Esophagus muscularis mucosa (tissue), 3 donors: ENCODE measurements at regions not wholly inside any gene's neighbourhood (a gene's known extent, or its start where the extent isn't known, plus 50 kb on each side); places are given as distances from the start of the nearest gene placed in this dataset.

Experiments
- POLR2A ChIP-seq: fragments of 450-650 bp; IDR thresholded peaks from one replicate; pipeline ENCODE4 v1.6.1; 2017; ENCODE audit warnings: antibody characterized with exemption, moderate library complexity, mild to moderate bottlenecking, low read depth
- POLR2AphosphoS5 ChIP-seq, 2 donors: sonication (generic); formaldehyde crosslinking; IDR thresholded peaks; one replicate each; pipeline ENCODE4 v1.6.1; 2017; ENCODE audit warnings: antibody characterized with exemption in 2 of 2
- TF ChIP-seq, protein P1 (sequence below), 3 experiments: fragments of 200-600 bp in 2 of 3; fragments of 450-650 bp in 1 of 3; sonication (generic) in 2 of 3; IDR thresholded peaks; one replicate each; pipeline ENCODE4 v1.5.1; 2017 to 2019; ENCODE audit warnings: antibody characterized with exemption in 3 of 3, mild to moderate bottlenecking in 2 of 3, moderate library complexity in 1 of 3

GRCh38 chr7:46100521-46100920, 179.4 kb upstream of the IGFBP3 start:
- TF ChIP-seq, protein P1, sequence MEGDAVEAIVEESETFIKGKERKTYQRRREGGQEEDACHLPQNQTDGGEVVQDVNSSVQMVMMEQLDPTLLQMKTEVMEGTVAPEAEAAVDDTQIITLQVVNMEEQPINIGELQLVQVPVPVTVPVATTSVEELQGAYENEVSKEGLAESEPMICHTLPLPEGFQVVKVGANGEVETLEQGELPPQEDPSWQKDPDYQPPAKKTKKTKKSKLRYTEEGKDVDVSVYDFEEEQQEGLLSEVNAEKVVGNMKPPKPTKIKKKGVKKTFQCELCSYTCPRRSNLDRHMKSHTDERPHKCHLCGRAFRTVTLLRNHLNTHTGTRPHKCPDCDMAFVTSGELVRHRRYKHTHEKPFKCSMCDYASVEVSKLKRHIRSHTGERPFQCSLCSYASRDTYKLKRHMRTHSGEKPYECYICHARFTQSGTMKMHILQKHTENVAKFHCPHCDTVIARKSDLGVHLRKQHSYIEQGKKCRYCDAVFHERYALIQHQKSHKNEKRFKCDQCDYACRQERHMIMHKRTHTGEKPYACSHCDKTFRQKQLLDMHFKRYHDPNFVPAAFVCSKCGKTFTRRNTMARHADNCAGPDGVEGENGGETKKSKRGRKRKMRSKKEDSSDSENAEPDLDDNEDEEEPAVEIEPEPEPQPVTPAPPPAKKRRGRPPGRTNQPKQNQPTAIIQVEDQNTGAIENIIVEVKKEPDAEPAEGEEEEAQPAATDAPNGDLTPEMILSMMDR (IDR thresholded peaks at IDR 0.05): no peak
- TF ChIP-seq POLR2A (no peak), POLR2AphosphoS5 (IDR thresholded peaks at IDR 0.05) (no peak)
